NCI-H774 (cell line): ENCODE measurements at regions not wholly inside any gene's neighbourhood (a gene's known extent, or its start where the extent isn't known, plus 50 kb on each side); places are given as distances from the start of the nearest gene placed in this dataset.

Experiments used
- DNase-seq: peaks from one replicate; lab custom pipeline; 2025; lab: John Stamatoyannopoulos, UW

- DNase-seq: peak; percentile 73
Observed at GRCh38 chr2:173589604-173590275, 235.1 kb downstream of the CDCA7 start.

DNA sequence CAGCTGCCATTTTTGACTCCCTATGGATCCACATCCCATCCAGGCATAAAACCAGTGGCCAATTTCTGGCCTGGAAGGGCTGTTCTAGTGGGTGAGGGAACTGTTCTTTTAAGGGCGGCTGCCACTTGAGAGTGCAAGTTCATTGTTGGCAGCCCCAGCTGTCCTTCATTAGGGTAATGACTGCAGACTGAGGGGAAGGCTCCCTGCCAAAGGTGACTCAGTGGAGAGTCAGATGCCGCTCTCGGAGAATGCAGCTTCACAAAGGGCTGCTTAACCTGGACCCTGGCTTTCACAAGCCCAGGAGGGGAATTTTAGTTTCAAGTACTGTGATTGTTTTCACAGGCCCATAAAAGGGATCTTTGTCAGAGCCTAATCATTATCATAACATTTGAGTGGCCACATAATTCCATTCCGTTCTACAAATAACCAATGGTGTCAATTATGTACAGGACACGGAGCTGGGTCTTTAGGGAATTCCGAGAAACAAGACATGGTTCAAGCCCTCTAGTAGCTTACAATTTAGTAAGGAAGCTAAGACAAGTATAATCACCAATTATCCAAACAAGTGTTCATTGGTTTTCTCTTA lies 235.7 kb downstream of the CDCA7 start:
- peak; percentile 94 for DNase-seq

DNA sequence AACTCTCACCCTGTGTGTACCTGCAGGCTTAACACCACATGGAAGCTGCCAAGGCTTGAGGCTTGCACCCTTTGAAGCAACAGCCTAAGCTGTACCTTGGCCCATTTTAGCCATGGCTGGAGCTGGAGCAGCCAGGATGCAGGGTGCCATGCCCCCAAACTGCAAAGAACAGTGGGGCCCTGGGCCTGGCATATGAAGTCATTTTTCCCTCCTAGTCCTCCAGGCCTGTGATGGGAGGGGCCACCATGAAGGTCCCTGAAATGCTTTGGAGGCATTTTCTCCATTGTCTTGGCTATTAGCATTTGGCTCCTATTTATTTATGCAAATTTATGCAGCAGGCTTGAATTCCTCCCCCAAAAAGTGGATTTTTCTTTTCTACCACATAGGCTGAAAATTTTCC lies 238.4 kb downstream of the CDCA7 start:
- DNase-seq: no peak

GRCh38 chr2:173596244-173596643 lies 241.6 kb downstream of the CDCA7 start:
- DNase-seq: no peak

DNA sequence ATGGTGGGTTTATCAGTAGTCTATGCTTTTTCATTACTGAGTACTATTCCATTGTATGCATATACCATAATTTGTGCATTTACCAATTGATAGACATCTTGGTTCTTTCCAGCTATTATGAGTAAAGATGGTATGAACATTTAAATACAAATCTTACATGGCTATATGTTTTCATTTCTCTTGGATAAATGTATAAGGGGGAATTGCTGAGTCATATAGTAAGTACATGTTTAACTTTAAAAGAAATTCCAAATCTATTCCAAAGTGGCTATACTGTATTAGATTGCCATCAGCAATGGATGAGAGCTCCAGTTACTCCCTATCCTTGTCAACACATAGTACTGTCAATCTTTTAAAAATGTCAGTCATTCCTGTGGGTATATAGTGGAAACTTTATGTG lies 243.9 kb downstream of the CDCA7 start:
- no peak for DNase-seq

GRCh38 chr2:173599821-173600359 lies 245.2 kb downstream of the CDCA7 start:
- DNase-seq: no peak

GRCh38 chr2:173602153-173602795 lies 247.6 kb downstream of the CDCA7 start:
- no peak for DNase-seq

- DNase-seq: no peak
Observed at GRCh38 chr2:173605994-173606393, 251.3 kb downstream of the CDCA7 start.

DNA sequence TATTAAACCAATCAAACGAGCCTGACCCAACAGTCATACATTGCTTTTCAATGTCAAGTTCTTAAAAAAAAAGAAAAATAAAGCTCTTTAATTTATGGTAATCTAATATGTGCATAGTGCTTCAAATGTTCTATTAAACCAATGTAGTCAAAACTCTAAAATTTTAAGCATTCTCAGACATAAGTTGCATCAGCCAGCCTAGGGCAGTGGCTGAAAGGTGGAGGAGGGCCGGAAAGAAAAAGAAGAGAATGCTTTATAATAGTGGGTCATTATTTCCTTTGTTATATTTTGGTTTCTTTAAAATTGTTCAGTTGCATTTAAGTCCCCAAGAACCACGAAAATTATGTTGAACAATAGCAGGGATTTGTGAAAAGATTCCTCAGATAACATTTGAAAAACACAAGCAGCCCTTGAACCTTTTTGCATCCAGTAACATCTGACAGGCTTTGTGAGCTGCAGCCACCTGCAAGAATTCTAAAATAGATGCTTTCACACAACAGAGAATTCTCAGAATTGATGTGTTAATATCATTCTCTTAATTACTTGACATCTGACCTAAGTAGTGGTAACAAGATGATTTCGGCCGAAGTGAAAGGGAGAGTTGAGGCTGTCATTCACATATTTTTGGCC lies 252.1 kb downstream of the CDCA7 start:
- DNase-seq: no peak

- DNase-seq: peak; percentile 53
Observed at GRCh38 chr2:173607606-173608311, 253.1 kb downstream of the CDCA7 start.

DNA sequence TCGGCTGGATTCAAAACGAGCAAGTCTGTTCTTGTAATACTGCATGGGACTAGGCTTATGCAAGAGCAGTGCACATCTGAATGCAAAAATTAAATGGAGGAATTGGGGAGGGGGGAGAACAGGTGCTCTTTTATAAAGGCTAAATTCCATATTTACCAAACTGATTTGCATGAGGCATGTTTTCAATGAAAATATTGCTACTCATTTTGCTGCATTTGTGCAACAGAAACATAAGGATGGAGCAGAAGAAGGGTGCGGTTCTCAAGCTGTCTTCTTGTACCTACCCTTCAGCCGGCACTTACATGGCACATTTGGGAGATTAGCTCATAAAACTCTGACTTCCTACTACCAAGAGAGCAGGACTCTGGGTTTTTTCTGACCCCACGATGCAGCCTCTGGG lies 256.4 kb downstream of the CDCA7 start:
- DNase-seq: no peak

DNA sequence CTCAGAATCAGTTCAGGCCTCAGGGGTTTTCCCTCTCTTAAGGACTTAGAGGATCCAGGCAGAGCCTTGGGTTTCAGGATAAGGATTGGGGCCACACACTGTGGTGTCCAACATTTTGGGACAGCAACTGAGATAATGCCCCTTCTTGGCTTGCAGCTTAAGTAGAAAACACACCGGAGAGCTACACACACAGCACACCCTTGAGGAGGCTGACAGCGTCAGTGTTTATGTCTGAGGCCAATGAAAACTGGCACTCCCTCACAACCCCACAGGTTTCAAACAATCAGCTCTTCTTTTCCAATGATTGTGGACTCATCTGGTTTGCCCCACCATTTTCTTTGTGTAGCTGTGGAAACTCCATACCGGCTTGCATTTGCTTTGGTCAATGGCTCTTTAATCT lies 257.7 kb downstream of the CDCA7 start:
- DNase-seq: no peak

DNA sequence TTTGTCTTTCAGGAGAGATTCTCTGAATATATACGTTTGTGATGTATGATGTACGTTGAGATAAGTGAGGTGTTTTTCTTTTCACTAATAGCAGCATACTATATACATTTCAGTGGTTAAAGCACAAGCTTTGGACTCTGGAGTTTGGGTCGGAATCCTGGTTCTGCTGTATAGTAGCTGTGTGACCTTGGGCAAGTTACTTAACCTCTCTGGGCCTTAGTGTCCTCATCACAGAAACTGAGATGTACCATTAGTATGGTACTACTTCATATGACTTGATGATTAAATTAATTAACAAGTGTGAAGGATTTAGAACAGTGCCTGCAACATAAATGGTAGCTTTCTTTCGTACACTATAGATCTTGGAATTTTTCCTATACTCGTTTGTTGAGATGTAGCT lies 258.7 kb downstream of the CDCA7 start:
- no peak for DNase-seq

GRCh38 chr2:173614265-173614930 lies 259.7 kb downstream of the CDCA7 start:
- DNase-seq: no peak

- DNase-seq: no peak
Observed at GRCh38 chr2:173623438-173624319, 269.0 kb downstream of the CDCA7 start.

- DNase-seq: no peak
Observed at GRCh38 chr2:173625315-173625714, 270.6 kb downstream of the CDCA7 start.

GRCh38 chr2:173629076-173629475 lies 274.4 kb downstream of the CDCA7 start:
- no peak for DNase-seq

DNA sequence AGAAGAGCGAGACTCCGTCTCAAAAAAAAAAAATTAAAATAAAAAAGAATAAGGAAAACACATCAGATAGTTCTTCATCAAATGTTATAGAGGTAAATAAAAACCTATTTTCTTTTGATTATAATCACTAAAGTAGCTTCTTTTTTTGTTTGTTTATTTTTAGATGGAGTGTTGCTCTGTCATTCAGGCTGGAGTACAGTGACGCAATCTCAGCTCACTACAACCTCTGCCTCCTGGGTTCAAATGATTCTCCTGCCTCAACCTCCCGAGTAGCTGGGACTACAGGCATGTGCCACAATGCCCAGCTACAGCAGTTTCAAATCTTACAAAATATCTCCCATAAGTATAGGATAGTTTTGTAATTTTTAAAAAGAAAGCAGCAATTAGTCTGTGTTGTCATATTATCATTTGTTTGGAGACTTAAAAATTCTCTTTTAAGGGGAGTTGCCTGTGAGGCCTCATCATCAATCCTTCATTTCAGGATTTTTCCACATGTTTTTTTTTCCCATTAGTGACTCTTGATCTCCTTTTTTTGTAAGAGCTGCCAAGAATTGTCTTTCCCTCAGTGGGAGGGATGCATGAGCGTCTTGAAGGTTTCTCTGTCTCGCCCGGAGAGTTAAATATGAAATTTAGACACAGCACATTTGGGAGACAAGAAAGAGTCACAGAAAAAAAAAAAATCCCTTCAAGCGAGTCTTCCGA lies 275.9 kb downstream of the CDCA7 start:
- no peak for DNase-seq

DNA sequence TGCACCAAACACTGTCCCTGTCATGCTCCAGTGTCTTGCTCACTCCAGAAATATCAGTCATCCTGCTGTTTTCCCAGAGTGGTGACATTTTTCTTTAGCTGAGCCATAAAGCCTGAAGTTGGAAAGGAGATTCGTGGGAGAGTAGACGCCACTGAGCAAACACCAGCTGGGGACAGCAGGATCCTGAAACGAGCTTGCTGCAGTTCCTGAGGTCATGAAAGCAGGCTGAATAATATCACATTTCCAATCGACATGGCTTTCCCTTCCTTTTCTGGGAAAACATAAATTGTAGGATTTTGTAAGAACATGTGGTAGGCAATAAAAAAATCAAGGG lies 276.4 kb downstream of the CDCA7 start:
- DNase-seq: no peak

- DNase-seq: no peak
Observed at GRCh38 chr2:173644146-173644545, 289.5 kb downstream of the CDCA7 start.
